K562 (cell line): ENCODE measurements at regions not wholly inside any gene's neighbourhood (a gene's known extent, or its start where the extent isn't known, plus 50 kb on each side); places are given as distances from the start of the nearest gene placed in this dataset.

ENCODE experiments used
- ADNP ChIP-seq: fragments of 200-800 bp; sonication (Bioruptor generic); IDR thresholded peaks from 2 replicates; pipeline ENCODE4 v1.6.1; 2016; ENCODE audit warnings: missing genetic modification characterization, missing compliant biosample characterization
- ARID1B ChIP-seq: fragments of 450-650 bp; IDR thresholded peaks from 2 replicates; pipeline ENCODE4 v1.6.1; 2016; ENCODE audit warnings: antibody characterized with exemption, mild to moderate bottlenecking, inconsistent platforms
- ATF7 ChIP-seq: fragments of 450-650 bp; IDR thresholded peaks from 2 replicates; pipeline ENCODE4 v1.7.1; 2014; ENCODE audit warnings: mild to moderate bottlenecking, moderate library complexity
- BRF2 ChIP-seq: IDR thresholded peaks from 3 replicates; pipeline ENCODE4 v1.6.1; 2011; ENCODE audit warnings: borderline replicate concordance, mild to moderate bottlenecking; ENCODE audit not compliant: insufficient read length, insufficient read depth
- CSDE1 ChIP-seq, 2 experiments: fragments of 450-650 bp; IDR thresholded peaks; 2 replicates each; pipeline ENCODE4 v1.6.1; 2016; ENCODE audit warnings: mild to moderate bottlenecking in 1 of 2
- ETV5 ChIP-seq: sonication (generic); formaldehyde crosslinking; IDR thresholded peaks from 2 replicates; pipeline ENCODE4 v1.4.0; 2020; ENCODE audit warnings: low read depth, mild to moderate bottlenecking, missing genetic modification reagents
- GTF2F1 ChIP-seq: IDR thresholded peaks from 2 replicates; pipeline ENCODE4 v1.6.1; 2011; ENCODE audit warnings: low read depth, low read length, improper control_type of control experiment
- HDAC2 ChIP-seq: fragments of 450-650 bp; IDR thresholded peaks from 2 replicates; pipeline ENCODE4 v1.6.1; 2016; ENCODE audit warnings: mild to moderate bottlenecking
- HMGN3 ChIP-seq: IDR thresholded peaks from 2 replicates; pipeline ENCODE4 v1.6.1; 2011; ENCODE audit warnings: borderline replicate concordance, low read depth, mild to moderate bottlenecking, mixed read lengths, low read length; ENCODE audit not compliant: insufficient read length; ENCODE audit errors: extremely low read depth
- JUN ChIP-seq, 2 experiments: sonication (generic) in 1 of 2; formaldehyde crosslinking in 1 of 2; IDR thresholded peaks; 2 replicates each; pipeline versions ENCODE4 v1.6.1 to v1.8.0; 2012 to 2022; ENCODE audit warnings: borderline replicate concordance in 2 of 2, mild to moderate bottlenecking in 2 of 2, improper control_type of control experiment in 1 of 2, low read depth in 1 of 2, low read length in 1 of 2, missing genetic modification reagents in 1 of 2
- KLF13 ChIP-seq: fragments of 450-650 bp; IDR thresholded peaks from 2 replicates; pipeline ENCODE4 v1.6.1; 2016; ENCODE audit warnings: missing genetic modification characterization, low read depth, mild to moderate bottlenecking, missing compliant biosample characterization, moderate library complexity, borderline replicate concordance
- KLF16 ChIP-seq: IDR thresholded peaks from 2 replicates; pipeline ENCODE4 v1.6.1; 2016; ENCODE audit warnings: antibody characterized with exemption
- MXI1 ChIP-seq: IDR thresholded peaks from 2 replicates; pipeline ENCODE4 v1.6.1; 2011; ENCODE audit warnings: low read depth, mild to moderate bottlenecking, improper control_type of control experiment, low read length
- MYNN ChIP-seq, 2 experiments: sonication (generic); formaldehyde crosslinking in 1 of 2; IDR thresholded peaks; 2 replicates each; pipeline versions ENCODE4 v1.5.0 to v1.6.1; 2016 to 2020; ENCODE audit warnings: antibody characterized with exemption in 1 of 2, missing genetic modification reagents in 1 of 2
- NCOR1 ChIP-seq: fragments of 450-650 bp; IDR thresholded peaks from 2 replicates; pipeline ENCODE4 v1.6.1; 2016; ENCODE audit warnings: mild to moderate bottlenecking, moderate library complexity
- PHTF2 ChIP-seq: fragments of 250-450 bp; sonication (Bioruptor Pico); IDR thresholded peaks from 2 replicates; pipeline ENCODE4 v1.5.0; 2021; ENCODE audit warnings: mild to moderate bottlenecking
- PML ChIP-seq: IDR thresholded peaks from 2 replicates; pipeline ENCODE4 v1.6.1; 2012; ENCODE audit warnings: low read length, inconsistent platforms
- POLR2H ChIP-seq: IDR thresholded peaks from 2 replicates; pipeline ENCODE4 v1.6.1; 2016; ENCODE audit warnings: missing genetic modification characterization, low read depth, mild to moderate bottlenecking, control low read depth, missing compliant biosample characterization, moderate library complexity
- SIN3A ChIP-seq, 2 experiments: fragments of 150-350 bp in 1 of 2; IDR thresholded peaks; 2 replicates each; pipeline ENCODE4 v1.6.1; 2011 to 2016; ENCODE audit warnings: borderline replicate concordance in 2 of 2, low read depth in 2 of 2, low read length in 2 of 2, mild to moderate bottlenecking in 2 of 2, moderate library complexity in 2 of 2; ENCODE audit not compliant: control insufficient read depth in 1 of 2
- TFE3 ChIP-seq: fragments of 450-650 bp; formaldehyde crosslinking; IDR thresholded peaks from 2 replicates; pipeline ENCODE4 v1.4.0; 2020; ENCODE audit warnings: mild to moderate bottlenecking, mixed read lengths
- TGIF2 ChIP-seq: sonication (generic); formaldehyde crosslinking; IDR thresholded peaks from 2 replicates; pipeline ENCODE4 v1.8.1; 2022; ENCODE audit warnings: mild to moderate bottlenecking, missing genetic modification reagents, moderate library complexity
- THRAP3 ChIP-seq: fragments of 450-650 bp; IDR thresholded peaks from 2 replicates; pipeline ENCODE4 v1.6.1; 2016; ENCODE audit warnings: mild to moderate bottlenecking, inconsistent platforms, borderline replicate concordance
- TOE1 ChIP-seq, 2 experiments: fragments of 450-650 bp in 1 of 2; sonication (generic) in 1 of 2; formaldehyde crosslinking in 1 of 2; IDR thresholded peaks; 2 replicates each; pipeline versions ENCODE4 v1.7.1 to v1.8.0; 2016 to 2022; ENCODE audit warnings: borderline replicate concordance in 2 of 2, mild to moderate bottlenecking in 2 of 2, antibody characterized with exemption in 1 of 2, inconsistent platforms in 1 of 2, low read depth in 1 of 2, missing genetic modification reagents in 1 of 2, moderate library complexity in 1 of 2
- ZNF507 ChIP-seq: conservative IDR thresholded peaks from 2 replicates; pipeline ENCODE4 v1.6.1; 2017; ENCODE audit warnings: missing genetic modification characterization, missing compliant biosample characterization
- ZNF695 ChIP-seq: fragments of 450-650 bp; formaldehyde crosslinking; IDR thresholded peaks from 2 replicates; pipeline ENCODE4 v1.4.0; 2020; ENCODE audit warnings: mild to moderate bottlenecking, moderate library complexity
- ZNF764 ChIP-seq: fragments of 250-450 bp; sonication (Bioruptor Pico); IDR thresholded peaks from 2 replicates; pipeline ENCODE4 v1.4.0; 2020; ENCODE audit warnings: low read depth, mild to moderate bottlenecking, moderate library complexity

- TF ChIP-seq HDAC2 = no peak
- no peak for TF ChIP-seq PML
- no peak for TF ChIP-seq ATF7
- TF ChIP-seq KLF13 (tag) = no peak
- no peak for TF ChIP-seq TFE3
- TF ChIP-seq GTF2F1 = no peak
- TF ChIP-seq MYNN (IDR thresholded peaks at IDR 0.05) = no peak
- TF ChIP-seq MYNN (CRISPR knock-in tag; IDR thresholded peaks at IDR 0.05) = no peak
- TF ChIP-seq JUN (IDR thresholded peaks at IDR 0.05; ENCODE audit: borderline replicate concordance, low read depth, low read length) = no peak
- TF ChIP-seq JUN (CRISPR knock-in tag; IDR thresholded peaks at IDR 0.05; ENCODE audit: borderline replicate concordance) = no peak
- no peak for TF ChIP-seq PHTF2 (CRISPR knock-in tag)
- no peak; the same call in 1 of the 2 replicates for TF ChIP-seq ARID1B
- no peak for TF ChIP-seq TGIF2 (CRISPR knock-in tag)
- TF ChIP-seq POLR2H = peak; percentile 57
- no peak for TF ChIP-seq NCOR1
- no peak for TF ChIP-seq ZNF764 (CRISPR knock-in tag)
- no peak for TF ChIP-seq BRF2
- no peak for TF ChIP-seq ZNF695
- TF ChIP-seq ADNP = no peak
- no peak for TF ChIP-seq HMGN3
- TF ChIP-seq SIN3A (IDR thresholded peaks at IDR 0.05; ENCODE audit: borderline replicate concordance in 2 of 2, control insufficient read depth in 1 of 2, low read depth in 2 of 2, low read length in 2 of 2) = no peak
- TF ChIP-seq ETV5 (CRISPR knock-in tag) = no peak
- TF ChIP-seq MXI1 = no peak
- TF ChIP-seq KLF16 = no peak
- no peak for TF ChIP-seq ZNF507 (tag)
- no peak for TF ChIP-seq TOE1 (IDR thresholded peaks at IDR 0.05; ENCODE audit: borderline replicate concordance)
- no peak for TF ChIP-seq TOE1 (CRISPR knock-in tag; IDR thresholded peaks at IDR 0.05; ENCODE audit: borderline replicate concordance, low read depth)
- no peak for TF ChIP-seq THRAP3
- TF ChIP-seq CSDE1 (IDR thresholded peaks at IDR 0.05) = no peak
Measured at GRCh38 chr12:89251342-89252271, 100.7 kb downstream of the DUSP6 start (continued).
